AG20443 (cell line): ENCODE measurements at regions not wholly inside any gene's neighbourhood (a gene's known extent, or its start where the extent isn't known, plus 50 kb on each side); places are given as distances from the start of the nearest gene placed in this dataset.
"Not testable (repeated sequence)": the region's sequence is repeated elsewhere in the genome, so short reads cannot be mapped to it uniquely, and the experiment has no call there.

Experiments
- DNase-seq: peaks from one replicate; pipeline ENCODE4 v3.0.0; 2012; ENCODE audit warnings: low spot score, mixed read lengths

DNA sequence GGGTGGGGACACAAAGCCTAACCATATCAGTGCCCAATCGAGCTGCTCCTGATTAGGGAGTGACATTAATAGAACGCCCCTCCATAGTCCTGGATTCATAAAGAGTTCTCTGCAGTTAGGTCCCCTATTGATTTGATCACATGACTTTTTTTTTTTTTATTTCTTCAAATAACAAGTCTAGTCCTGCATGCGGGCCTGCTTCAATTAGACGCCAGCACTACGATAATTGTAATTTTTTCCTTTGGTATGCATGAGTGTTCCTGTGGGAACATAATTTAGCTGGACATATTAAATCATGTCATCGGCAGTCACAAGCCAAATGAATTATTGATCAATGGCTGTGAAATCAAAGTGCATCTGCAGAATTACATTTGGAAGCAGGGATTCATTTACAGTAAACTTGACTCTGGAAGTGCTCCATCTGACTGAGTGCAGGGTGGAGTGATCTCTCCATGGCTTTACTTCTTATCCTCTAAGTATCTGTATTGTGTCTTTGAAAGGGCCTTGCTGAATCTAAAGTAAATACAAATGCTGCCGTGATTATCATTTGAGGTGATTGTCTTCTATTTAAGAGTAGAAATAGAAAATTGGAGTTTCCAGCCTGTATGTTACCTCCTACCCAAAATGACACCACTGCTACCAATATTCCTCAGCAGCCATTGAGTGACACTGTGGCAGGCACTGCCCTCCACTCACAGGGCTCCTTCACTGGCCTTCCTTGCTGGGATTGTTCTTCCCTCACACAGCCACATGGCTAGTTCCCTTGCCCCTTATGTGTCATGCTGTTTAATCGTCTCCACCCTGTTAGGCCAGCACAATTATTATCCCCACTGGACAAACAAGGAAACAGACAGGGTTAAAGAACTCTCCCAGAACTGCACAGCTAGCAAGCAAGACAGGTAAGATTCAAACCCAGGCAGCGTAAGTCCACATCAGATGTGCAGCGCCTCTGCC lies 337.4 kb upstream of the ID2 start:
- no peak for DNase-seq

GRCh38 chr2:8345200-8345599 lies 336.7 kb upstream of the ID2 start:
- DNase-seq: no peak

DNA sequence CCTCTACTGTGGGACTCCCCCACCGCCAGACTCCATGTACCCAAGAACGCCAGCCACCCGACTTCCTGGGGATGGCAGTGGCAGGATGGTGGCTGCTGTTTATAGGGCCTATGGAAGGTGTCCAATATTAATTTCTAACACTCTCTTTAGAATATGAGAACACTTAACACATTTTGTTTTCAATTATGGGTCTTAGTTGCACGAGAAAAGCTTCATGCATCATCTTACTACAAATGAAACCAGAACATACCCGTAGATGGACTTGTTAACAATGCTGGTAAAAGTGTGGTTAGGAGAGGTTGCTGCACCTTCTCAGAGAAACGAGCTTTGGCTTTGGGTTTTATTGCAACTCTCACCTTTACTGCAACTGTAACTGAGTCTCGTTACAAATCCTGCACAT lies 335.6 kb upstream of the ID2 start:
- DNase-seq: no peak

GRCh38 chr2:8346706-8347430 lies 335.0 kb upstream of the ID2 start:
- DNase-seq: no peak

GRCh38 chr2:8348911-8349310 lies 332.9 kb upstream of the ID2 start:
- not testable (repeated sequence) for DNase-seq

DNA sequence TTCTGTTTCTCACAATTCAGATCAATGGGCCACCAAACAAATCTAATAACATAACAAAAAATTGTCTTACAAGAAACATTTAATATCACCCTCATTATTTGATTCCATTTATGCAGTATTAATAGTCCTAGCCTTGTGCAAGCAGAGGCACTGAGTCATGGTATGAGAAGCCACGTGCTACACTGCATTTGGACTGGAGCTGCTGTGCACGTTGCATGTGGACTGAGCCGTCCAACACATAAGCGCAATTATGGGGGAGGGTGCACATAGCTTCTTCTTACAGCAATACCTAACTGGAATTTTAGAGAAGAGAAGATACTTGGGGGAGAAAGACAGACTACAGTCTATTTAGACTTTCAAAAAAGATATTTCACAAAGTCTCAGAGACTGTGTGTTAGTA lies 329.6 kb upstream of the ID2 start:
- DNase-seq: no peak

GRCh38 chr2:8352989-8353388 lies 328.9 kb upstream of the ID2 start:
- DNase-seq: no peak

- DNase-seq: no peak
Observed at GRCh38 chr2:8355102-8355859, 326.6 kb upstream of the ID2 start.

- no peak for DNase-seq
Observed at GRCh38 chr2:8357738-8358518, 323.9 kb upstream of the ID2 start.

DNA sequence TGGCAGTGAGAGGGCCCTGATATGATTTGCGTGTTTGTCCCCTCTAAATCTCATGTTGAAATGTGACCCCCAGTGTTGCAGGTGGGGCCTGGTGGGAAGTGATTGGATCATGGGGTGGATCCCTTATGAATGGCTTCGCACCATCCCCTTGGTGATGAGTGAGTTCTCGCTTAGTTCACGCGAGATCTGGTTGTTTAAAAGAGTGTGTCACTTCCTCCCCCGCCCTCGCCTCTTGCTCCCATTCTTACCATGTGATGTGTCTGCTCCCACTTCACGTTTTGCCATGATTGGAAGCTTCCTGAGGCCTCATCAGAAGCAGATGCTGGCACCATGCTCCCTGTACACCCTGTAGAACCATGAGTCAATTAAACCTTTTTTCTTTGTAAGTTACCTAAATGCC lies 319.9 kb upstream of the ID2 start:
- no peak for DNase-seq

GRCh38 chr2:8363161-8363560 lies 318.7 kb upstream of the ID2 start:
- DNase-seq: no peak

DNA sequence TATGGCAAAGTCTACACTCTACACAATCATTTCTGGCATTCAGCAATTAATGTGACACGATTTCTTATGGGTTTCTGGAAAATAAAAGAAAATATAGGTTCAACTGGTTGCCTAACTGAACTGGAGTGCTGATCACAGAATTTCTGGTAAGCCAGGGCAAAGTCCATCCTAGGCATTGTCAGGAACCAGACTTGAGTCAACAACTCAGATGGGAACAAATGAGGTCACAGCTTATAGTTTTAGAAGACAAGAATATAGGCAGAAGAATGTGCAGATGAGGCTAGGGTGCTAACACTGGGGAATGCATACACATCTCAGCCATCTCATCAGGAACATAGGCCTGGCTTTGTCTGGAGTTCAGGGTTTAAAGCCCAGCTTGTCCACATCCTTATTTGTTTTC lies 317.2 kb upstream of the ID2 start:
- no peak for DNase-seq

GRCh38 chr2:8365331-8365910 lies 316.4 kb upstream of the ID2 start:
- DNase-seq: no peak

- DNase-seq: no peak
Observed at GRCh38 chr2:8367833-8368232, 314.0 kb upstream of the ID2 start.

- DNase-seq: no peak
Observed at GRCh38 chr2:8368463-8368862, 313.4 kb upstream of the ID2 start.

DNA sequence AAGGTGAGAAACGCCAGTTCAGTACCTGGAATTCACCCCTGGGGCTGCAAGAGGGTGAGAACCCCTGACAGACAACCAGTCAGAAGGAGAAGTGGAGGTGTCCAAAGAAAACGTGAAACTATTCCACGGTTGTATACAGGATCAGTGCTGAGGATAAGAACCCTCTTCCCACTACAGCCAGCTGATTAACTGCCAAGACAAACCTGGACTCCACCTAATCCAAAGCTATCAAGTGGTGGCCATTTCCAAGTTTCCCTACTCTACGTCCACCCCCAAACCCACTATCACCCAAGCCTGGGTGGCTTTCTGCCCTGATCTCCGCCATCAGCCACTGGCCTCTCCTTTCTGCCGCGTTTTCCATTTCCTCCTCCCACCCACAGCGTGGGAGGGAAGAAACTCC lies 312.3 kb upstream of the ID2 start:
- no peak for DNase-seq

GRCh38 chr2:8370258-8370802 lies 311.5 kb upstream of the ID2 start:
- no peak for DNase-seq

DNA sequence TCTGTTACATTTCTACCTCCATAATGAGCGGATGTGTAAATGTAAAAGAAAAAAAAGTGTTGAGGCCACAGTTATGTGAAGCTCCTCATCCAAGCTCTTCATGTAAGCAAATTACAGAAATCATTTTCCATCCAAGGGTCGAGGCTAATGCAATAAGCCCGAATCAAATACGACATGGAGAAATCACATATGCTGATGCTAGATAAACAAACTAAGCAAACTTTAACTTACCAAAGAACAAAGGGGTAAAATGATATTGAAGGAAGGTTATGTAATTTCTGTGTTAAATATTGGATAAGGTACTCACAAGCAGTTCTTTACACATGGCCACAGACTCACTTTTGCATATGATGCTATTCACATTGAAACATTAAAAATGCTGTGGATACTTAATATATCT lies 310.2 kb upstream of the ID2 start:
- DNase-seq: no peak

- DNase-seq: no peak
Observed at GRCh38 chr2:8374782-8375181, 307.1 kb upstream of the ID2 start.

GRCh38 chr2:8376603-8377410 lies 305.0 kb upstream of the ID2 start:
- no peak for DNase-seq
